GM19239 (cell line): ENCODE measurements at regions not wholly inside any gene's neighbourhood (a gene's known extent, or its start where the extent isn't known, plus 50 kb on each side); places are given as distances from the start of the nearest gene placed in this dataset.
"Not testable (repeated sequence)": the region's sequence is repeated elsewhere in the genome, so short reads cannot be mapped to it uniquely, and the experiment has no call there.

ENCODE experiments used
- DNase-seq: peaks from one replicate; pipeline ENCODE4 v3.0.0; 2011; ENCODE audit warnings: low spot score; ENCODE audit not compliant: insufficient read length
- FAIRE-seq: peaks from 2 replicates; lab custom pipeline; 2011; peaks lifted over from hg19 to GRCh38; lab: Jason Lieb, UNC

- DNase-seq: no peak
- FAIRE-seq: no peak
Observed at GRCh38 chr16:26818393-26818792, 248.3 kb upstream of the C16orf82 start.

DNA sequence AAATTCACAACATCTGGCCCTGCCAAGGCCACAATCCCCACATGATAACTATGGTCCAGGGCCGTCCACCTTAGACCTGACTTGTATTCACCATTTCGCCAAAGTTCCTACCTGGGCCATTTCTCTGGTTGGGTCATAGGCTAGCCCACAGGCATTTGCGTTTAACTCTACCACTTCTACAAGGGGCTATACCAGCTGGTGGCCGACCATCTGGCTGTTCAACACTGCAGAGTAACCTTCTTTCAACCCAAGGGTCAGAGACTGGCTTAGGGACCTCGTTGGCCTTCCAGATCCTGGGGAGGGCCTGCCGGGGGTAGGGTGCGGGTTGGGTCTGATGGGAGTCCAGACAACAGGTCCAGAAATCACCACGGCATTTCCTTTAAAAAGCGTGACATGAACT is 242.3 kb upstream of the C16orf82 start:
- no peak for FAIRE-seq
- DNase-seq: no peak

DNA sequence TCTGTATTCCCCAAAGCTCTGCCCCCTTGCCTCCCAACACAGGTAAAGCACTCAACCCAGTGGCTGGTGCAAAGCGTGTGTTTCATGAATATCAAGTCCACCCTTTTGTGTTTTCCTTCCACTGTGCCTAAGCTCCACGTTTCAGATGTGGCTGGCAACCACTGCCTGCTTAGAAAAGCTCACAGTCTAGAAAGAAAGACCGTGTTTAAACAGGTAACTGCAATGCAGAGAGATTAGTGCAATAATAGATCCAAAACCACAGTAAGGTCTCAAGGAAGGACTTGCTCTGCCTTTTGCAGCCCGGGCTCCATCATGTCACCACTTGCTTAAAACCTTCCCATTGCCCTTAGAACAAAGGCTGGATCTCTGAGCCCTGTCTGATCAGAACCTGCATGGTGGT is 240.2 kb upstream of the C16orf82 start:
- DNase-seq (no peak), FAIRE-seq (no peak)

DNA sequence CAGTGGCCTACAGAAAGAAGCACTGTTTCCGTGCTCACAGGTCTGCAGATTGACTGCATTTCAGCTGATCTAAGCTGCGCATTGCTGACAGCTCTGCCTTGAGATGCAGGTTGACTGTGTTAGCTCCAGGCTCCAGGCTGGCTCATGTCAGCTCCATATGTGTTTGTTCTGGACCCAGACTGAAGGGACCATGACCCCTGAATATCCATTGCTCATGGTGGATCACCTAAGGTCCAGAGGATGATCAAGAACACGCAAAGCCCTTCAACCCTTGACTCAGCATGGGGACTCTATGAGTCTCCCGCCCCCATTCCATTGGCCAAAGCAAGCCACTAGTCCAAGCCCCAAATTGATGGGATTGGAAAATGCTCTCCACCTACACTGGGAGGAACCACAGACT is 239.3 kb upstream of the C16orf82 start:
- FAIRE-seq (no peak), DNase-seq (no peak)

- no peak for FAIRE-seq
- DNase-seq: no peak
Observed at GRCh38 chr16:26830428-26831127, 236.1 kb upstream of the C16orf82 start.

- DNase-seq, FAIRE-seq: not testable (repeated sequence)
Observed at GRCh38 chr16:26836114-26836513, 230.6 kb upstream of the C16orf82 start.

- FAIRE-seq (no peak), DNase-seq (no peak)
Observed at GRCh38 chr16:26838931-26839330, 227.8 kb upstream of the C16orf82 start.

- FAIRE-seq (no peak), DNase-seq (no peak)
Observed at GRCh38 chr16:26840691-26841090, 226.0 kb upstream of the C16orf82 start.

DNA sequence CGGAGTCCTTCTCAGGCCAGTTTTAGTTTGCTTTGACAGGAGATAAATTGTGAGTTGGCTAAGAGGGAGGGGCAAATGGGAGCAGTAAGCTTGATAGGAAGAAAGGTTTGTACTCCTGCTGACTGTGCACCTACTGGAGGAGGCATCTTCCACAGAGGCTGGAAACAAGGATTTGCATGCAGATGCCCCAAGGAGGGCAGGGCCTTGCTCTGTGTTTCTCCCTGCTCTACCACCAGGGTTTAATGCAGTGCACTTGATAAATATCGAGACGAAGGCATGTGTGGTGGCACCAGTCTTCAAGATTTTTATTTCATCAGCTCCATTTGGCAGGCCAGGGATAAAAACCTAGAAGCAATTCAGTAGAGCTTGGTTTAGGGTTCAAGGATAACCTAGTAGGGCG is 210.5 kb upstream of the C16orf82 start:
- DNase-seq (no peak), FAIRE-seq (no peak)

GRCh38 chr16:26856791-26857190 is 209.9 kb upstream of the C16orf82 start:
- DNase-seq (no peak), FAIRE-seq (no peak)

GRCh38 chr16:26857371-26857770 is 209.4 kb upstream of the C16orf82 start:
- DNase-seq (no peak), FAIRE-seq (no peak)

DNA sequence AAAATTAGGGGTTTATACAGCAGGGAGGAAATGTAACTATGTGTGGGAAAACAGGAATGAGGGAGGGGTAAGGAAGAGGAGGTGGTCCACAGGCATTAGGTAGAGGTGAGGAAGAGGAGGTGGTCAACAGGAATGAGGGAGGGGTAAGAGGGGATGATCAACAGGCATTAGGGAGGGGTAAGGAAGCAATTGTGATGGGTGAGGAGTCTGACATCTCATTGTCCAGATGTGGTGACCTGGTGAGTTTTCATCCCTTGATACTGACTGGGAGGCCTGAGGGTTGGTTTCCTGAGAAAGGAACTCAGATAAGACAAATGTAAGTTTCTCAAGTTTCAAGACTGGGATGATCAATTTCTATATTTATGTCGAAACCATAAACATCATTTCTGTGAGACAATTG is 206.2 kb upstream of the C16orf82 start:
- DNase-seq (no peak), FAIRE-seq (no peak)

DNA sequence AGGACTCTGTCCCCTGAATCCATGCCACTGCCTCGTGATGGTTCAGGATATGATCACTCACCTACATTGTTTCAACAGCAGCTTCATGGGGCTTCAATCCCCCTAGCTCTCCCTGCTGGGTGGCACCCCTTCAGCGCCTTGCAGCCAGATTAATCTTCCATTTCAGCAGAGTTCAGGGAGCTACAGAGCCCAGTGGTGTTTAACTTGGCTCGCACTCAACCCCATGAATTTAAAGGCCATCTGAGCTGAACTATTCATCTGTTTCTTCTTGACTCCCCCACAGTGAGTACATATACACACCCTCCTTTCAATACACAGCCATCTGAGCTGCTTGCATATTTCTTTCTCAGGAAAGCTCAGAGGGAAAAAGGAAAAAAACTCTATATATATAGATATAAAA is 202.8 kb upstream of the C16orf82 start:
- DNase-seq: no peak
- no peak for FAIRE-seq

- not testable (repeated sequence) for FAIRE-seq, DNase-seq
Observed at GRCh38 chr16:26874318-26874717, 192.4 kb upstream of the C16orf82 start.

- FAIRE-seq: no peak
Observed at GRCh38 chr16:26877421-26877820, 189.3 kb upstream of the C16orf82 start.

GRCh38 chr16:26885674-26886073 is 181.1 kb upstream of the C16orf82 start:
- no peak for FAIRE-seq
- DNase-seq: no peak

More at GRCh38 chr16:26877421-26877820, 189.3 kb upstream of the C16orf82 start:
- no peak for DNase-seq

DNA sequence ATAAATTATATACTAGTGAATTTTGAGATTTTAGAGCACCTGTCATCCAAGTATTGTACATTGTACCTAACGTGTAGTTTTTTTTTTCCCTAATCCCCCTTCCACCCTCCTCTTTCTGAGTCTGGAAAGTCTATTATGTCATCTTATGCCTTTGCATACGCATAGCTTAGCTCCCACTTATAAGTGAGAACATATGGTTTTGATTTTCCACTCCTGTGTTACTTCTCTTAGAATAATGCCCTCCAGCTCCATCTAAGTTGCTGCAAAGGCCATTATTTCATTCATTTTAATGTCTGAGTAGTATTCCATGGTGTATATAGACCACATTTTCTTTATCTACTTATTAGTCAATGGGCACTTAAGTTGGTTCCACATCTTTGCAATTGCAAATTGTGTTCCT is 177.0 kb upstream of the C16orf82 start:
- FAIRE-seq: no peak

DNA sequence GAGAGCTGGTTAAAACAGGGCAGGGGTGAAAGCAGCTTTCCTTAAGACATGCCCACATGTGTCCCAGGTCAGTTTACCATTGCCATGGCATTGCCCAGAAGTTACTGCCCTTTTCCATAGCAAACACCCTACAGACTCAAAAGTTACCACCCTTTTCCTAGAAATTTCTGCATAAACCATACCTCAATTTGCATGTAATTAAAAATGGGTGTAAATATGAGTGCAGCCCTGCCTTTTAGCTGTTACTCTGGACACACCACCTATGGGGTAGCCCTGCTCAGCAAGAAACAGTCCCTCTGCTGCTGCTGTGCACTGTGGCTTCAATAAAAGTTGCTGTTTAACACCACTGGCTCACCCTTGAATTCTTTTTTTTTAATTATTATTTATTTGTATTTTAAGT is 168.5 kb upstream of the C16orf82 start:
- no peak for DNase-seq
- FAIRE-seq: no peak

More for the DNA sequence above, 177.0 kb upstream of the C16orf82 start:
- DNase-seq: no peak

DNA sequence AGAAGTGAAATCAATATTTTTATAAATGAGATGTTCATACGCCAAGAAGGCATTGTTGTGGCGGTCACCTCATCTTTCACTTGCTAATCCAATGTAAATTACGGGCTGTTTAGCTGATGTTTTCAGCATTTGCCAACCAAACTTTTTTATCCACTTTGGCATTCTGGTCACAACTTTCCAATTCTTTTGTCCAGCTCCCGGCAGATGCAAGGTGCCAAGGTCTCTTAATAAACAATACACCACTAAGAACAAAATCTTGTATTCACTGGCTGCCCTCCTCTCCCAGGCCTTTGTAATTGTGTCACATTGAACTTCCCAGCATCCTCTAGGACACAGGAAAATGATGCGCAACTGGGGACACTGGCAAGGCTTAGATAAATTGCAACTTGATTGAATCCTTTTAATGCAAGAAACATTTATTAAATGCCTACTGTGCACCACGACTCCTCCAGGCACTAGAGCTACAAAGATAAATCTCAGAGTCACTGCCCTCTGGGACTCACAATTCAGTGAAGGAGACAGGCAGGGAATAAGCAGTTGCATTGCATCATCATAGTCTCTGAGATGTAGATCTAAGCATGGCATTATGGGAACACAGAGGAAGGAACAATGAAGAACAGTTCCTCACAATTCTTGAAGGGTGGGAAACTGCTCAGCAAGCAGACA is 165.4 kb upstream of the C16orf82 start:
- DNase-seq (no peak), FAIRE-seq (no peak)

DNA sequence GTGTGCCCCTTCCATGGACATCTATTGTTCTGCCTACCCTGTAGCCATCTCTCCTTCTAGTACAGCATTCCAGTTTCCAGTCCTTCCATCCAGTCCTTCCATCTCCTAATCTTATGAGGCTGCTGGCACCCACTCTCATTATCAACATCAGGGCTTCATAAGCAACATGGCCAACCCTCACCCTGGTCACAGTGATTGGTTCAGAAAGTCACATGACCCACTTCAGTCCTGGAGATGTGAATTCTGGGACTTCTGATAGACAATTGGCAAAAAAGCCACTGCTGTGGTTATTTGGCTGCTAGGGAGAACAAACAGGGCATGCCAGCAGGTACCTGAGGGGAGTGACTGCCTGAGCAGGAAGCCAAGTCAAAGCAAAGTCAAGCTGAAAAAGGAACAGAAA is 164.7 kb upstream of the C16orf82 start:
- no peak for DNase-seq
- FAIRE-seq: no peak

- DNase-seq (no peak), FAIRE-seq (no peak)
Observed at GRCh38 chr16:26905336-26905735, 161.4 kb upstream of the C16orf82 start.

GRCh38 chr16:26909623-26910022 is 157.1 kb upstream of the C16orf82 start:
- DNase-seq: no peak
- FAIRE-seq: no peak
